ENCODE measurements at regions not wholly inside any gene's neighbourhood (a gene's known extent, or its start where the extent isn't known, plus 50 kb on each side); places are given as distances from the start of the nearest gene placed in this dataset.
A peak's percentile ranks its signal among the peaks of the same experiment; 100 is the strongest.
"Not testable (repeated sequence)": the region's sequence is repeated elsewhere in the genome, so short reads cannot be mapped to it uniquely, and the experiment has no call there.

DNA sequence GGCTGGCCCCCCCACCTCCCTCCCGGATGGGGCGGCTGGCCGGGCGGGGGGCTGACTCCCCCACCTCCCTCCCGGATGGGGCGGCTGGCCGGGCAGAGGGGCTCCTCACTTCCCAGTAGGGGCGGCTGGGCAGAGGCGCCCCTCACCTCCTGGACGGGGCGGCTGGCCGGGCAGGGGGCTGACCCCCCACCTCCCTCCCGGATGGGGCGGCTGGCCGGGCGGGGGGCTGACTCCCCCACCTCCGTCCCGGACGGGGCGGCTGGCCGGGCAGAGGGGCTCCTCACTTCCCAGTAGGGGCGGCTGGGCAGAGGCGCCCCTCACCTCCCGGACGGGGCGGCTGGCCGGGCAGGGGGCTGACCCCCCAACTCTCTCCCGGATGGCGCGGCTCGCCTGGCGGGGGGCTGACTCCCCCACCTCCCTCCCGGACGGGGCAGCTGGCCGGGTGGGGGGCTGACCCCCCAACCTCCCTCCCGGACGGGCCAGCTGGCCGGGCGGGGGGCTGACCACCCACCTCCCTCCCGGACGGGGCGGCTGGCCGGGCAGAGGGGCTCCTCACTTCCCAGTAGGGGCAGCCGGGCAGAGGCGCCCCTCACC, 194.1 kb upstream of the GRIA1 start:
- DNase-seq: not testable (repeated sequence)

DNA sequence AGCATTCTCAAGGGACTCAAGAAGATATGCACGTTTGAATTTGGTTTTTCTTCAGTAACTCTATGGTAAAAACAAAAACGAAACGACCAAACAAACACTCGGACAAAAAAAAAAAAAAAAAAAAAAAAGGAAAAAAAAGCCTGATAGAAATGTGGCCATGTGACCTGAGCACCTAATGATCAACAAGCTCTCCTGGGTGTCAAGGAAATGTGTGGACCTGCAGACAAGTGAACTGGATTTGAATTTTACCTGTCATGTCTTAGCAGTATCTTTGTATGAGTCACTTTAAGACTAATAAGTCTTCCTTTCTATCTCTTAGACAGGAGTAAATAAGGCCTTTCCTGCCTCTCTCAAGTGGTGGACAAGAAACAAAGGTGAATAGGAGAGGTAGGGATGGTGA, 190.6 kb upstream of the GRIA1 start:
- no peak for DNase-seq

DNA sequence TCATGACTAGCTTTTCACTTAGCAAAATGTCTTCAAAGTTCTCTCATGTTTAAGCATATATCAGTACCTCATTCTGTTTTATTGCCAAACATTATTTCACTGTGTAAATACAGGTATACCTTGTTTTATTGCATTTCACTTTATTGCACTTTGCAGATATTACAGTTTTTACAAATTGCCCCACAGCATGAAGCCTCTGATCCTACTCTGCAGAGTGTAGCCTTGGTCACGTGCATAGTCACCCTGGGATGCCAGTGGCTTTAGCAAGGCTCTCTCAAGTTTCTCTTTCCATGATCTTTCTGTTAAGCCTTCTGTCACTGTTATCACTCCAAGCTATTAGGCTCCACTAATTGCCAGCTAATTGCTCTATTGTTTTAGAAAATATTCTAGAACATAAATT, 182.2 kb upstream of the GRIA1 start:
- DNase-seq: no peak

DNA sequence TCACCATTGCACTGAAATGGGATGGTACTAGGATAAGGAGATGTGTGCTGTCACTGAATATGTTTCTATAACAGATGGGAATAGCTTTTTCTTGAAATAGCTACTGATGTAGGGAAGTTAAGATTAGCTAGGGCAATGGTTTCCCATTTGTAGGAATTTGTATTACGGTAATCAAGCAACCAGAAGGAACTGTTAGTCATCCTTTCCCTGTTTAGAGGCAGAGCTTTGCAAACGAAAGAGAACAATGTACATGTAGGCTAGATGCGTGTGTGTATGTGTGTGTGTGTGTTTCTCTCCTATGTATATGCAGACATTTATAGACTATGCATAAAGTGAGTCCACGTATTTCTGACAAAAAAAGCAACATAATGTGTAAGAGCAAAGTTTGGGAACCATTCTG, 171.9 kb upstream of the GRIA1 start:
- DNase-seq: no peak

DNA sequence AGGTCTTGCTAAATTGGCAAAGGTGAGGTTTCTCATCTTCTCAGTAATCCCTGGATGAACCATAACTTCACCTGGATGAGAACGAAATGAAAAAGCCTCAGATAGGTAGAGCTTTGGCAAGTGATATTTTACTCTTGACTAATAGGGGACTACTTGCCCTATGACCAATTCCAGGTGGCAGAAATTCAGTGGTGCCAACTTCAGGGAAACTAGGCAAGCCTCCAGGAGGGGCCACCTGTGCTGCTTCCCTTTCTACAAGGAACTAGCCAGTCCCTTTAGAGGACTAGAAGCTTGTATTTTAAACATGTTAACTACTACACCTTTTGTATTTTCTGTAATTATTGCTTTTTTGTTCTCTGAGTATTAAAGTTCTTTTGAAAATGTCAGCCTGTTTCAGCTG, 169.0 kb upstream of the GRIA1 start:
- DNase-seq: no peak

DNA sequence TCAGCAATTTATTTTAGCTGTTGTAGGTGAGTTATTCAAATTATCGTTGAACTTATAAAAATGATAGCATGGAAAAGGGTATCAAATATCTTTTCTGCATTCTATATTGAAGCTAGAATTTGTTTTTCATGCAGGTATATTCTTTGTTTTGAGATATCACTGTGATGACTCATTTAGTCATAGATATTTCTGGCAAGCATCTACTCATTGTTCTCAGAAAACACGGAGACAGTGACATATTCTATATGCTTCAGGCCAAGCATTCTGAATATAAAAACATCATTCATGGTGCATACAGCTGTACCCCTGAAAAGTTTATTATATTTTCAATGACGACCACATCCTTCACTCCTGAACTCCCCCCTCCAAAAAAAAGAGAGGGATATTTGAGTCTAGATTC, 150.3 kb upstream of the GRIA1 start:
- no peak for DNase-seq

DNA sequence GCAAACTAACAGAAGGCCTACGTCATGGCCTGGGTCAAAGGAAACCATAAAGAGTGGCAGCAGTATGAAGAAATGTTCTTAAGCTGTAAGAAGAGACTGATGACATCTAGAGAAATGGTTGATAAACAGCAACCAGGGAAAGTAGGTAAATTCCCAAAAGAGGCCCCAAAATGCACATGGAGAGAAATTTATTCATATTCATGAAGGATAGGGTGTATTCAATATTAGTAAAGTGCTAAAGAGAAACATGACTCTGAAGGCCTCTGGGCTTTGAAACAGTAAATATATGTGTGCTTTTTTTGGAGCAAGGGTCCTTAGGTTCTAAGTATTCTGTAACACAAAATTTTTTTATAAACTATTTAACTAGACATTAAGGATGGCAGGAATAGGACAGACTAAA, 149.7 kb upstream of the GRIA1 start:
- DNase-seq: no peak

DNA sequence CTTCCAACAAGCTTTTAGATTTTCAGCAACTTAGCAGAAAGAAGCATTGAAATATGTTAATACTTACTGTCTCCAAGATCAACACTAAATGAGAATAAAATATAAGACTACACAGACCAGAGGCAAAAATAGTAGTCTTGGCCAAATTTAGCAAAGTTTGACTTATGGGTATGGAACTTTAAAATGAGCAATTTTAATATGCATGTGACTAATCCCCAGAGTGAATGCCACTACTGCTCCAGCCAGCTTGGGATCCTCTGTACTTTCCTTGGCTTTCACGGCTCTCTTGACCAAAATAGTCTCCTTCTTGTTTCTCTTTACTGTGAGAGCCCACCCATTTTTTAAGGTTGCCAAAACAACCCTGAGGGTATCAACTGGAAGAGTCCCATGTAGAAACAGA, 148.0 kb upstream of the GRIA1 start:
- DNase-seq: no peak

DNA sequence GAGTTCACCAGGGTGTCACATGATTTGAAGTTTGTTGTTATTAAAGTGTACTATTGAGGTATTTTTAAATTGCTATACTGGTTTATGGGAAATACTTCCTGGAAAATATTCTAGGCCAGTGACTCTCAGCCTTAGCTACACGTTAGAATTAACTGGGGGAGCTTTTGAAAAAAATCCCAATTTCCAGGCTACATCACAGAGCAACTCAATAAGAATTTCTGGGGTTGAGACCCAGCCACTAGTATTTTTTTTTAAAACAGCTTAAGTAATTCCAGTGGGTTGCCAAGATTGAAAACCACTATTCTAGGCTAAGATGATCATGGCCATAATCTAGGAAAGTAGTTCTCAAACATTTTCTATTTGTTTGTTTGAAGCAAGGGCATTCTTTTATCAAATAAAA, 142.9 kb upstream of the GRIA1 start:
- no peak for DNase-seq

DNA sequence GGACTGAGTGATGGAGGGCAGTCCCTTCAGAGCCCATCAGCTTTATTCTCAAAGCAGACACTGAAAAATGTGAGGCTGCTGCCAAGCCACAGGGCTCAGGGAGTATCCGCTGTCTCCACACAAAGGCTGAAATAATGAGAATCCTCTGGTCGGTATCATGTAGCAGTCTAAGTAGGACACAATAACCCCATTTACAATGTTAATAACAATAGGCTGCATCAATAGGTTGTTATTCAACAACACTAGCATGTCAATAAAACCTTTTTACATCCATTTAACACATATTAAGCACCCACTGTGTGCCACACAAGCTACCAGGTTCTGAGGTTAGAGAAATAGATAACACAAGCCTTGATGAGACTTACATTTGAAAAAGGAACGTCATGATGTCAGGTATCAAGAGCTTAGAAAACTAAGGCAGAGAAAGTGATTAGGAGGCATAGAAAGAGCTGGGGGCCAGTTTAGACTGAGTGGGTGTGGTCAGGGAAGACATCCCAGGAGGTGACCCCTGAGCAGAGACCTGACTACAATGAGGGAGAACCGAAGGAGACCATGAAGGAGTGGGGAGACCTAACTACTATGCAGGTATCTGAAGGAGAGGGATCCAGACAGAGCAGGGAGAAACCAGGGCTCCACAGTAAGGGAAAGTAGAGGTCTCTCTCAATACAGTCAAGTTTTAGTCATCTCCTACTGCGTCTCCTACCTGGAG, 140.1 kb upstream of the GRIA1 start:
- DNase-seq: peak; percentile 10

DNA sequence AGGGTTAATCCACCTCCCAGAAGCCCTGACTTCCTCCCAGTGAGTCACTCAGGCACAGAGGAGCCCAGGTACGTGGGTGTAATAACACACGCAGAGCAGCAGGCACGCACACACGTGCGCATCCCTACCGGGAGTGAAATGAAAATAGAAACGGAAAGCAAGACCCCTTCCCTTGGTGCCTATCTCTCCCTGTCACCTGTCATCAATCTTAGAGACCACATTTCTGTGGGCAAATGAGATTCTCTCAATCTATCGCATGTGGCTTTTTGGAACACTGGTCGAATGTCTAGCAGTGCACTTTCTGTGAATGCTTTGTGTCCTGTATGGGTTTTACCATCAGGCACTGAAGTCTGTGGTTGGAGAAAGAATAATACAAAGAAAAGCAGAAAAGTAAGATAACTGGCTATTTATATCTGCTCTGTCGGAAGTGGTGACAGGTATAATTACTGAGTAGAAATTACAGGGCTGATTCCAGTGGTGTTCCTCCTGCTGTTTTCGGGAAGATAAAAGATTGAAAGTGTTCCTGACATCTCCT, 137.7 kb upstream of the GRIA1 start:
- no peak for DNase-seq

DNA sequence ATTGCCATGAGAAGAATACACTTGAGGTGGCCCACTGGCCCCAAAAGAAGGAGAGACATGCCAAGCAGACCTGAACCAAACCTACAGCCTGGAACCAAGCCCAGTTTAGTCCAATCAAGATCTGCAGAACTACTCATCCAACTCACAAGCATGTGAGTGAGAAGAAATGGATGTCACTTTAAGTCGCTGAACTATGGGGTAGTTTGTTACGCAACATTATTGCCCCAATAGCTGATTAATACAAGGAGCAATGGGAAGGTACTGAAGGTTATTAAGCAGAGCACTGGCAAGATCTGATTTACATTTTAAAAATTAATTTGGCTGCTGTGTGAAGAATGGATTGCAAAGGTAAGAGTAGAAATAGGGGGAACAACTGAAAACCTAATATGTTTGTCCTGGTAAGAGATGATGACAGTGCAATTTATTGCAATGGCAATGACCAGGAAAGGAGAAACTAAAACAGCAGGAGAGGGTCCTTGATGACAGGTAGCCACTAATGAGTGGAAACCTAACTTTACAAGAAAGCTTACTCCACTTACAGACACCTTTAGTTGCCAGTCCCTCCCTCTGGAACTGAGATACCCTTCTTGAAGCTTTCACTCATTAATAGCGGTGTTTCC, 132.9 kb upstream of the GRIA1 start:
- no peak for DNase-seq

DNA sequence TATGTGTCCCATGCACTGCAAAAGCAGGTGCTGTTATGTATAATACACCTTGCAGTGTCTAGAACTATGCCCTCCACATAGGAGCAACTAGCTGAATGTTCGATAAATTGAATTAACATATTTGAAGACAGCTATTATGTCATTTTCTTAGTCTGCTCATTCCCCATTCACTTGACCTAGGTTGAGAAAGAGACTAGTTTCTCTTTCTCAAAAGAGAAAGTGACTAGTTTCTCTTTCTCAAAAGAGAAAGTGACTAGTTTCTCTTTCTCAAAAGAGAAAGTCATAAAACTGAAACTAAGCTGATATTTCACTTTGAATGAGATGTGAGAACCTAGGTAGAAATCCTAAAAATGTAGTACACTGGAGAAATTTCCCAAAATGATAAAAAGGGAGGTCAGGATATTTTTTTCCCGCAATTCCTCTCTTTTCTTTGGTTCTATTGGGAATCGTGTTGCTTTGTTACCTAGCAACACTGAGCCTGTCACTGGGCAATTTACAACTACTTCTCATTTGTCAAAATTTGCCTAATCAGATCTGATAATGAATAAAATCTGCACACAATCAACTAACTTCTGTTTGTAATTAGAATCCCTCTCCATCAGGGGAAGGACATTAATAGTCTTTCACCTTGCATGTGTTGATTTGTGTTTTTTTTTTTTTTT, 132.0 kb upstream of the GRIA1 start:
- DNase-seq: no peak

DNA sequence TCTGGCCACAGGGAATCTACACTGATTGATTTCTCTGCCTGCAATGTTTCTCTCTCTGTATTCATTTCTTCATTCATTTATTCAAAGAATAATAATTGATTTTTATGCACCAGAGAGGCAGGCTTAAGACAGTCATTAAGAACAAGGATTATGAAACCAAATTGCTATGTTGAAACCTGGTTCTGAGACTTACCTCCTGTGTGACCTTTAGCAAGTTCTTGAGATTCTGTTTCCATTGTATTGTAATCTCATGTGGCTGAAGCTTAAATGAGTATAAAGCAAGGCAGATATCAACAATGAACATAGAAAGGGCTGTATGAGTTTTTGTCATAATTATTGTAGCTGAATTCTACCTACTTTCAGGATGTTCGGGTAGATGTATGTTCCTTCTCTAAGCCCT, 129.6 kb upstream of the GRIA1 start:
- no peak for DNase-seq

DNA sequence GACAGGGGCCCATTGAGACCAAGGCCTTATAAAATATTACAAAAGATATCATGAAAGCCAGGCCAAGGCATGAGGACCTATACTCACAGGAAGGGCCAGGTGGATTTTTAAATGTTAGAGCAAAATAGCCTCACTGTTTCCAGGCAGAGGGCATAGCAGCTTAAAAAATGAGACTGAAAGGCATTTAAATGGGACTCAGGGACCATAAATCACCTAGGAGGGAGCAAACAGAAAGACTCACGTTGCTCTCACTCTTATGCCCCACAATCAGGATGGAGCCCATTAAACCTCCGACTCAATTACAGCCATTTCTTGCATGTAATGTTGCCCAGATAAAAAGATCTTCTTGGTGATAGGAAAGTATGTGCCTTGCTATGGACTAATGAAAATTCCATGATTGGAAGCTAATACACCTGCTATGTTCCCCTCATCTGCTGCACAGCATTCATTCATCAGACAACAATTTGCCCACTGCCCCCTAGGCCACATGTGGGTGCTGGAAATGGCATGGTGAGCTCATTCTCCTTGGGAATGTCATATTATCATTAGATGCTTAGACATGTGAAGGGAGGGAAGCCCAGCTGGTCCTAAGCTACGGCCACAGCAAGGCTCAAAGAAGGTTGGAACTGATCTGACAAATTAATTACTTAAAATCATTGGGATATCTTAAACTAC, 128.6 kb upstream of the GRIA1 start:
- DNase-seq: no peak

DNA sequence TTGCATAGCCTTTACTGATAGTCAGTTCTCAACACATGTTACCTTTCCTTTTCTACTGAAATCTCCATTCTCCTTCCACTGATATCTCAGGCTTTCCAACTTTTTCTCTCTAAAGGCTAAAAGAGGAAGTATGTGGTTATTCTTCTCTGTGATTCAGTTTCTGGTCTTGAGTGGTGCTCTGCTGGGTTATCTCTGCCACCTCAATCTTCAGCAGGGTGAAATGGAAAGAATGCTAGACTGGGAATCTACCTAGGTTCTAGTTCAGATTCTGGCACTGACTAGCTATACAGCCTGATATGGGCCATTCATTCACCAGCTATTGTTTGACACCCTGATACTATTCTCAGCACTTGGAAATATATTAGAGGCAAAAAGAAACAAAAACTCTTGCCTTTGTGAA, 124.9 kb upstream of the GRIA1 start:
- DNase-seq: no peak

DNA sequence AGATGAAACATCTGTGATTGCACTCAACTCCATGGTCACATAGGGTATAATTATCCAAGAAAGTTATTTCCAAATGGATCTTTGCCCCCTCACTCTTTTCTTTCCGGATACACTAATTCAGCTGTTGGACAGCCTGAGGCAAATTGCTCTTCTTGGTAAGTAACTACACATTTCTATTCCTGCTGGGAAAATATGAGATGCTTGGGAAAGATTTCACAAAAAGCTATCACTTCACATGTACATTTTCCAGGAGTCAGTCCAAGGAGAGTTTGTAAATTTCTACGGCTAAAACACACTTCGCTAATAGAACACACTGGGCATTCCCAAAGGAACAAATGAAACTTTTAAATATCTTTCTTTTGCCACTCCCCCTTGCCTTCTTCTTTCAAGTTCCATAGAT, 123.0 kb upstream of the GRIA1 start:
- no peak for DNase-seq

DNA sequence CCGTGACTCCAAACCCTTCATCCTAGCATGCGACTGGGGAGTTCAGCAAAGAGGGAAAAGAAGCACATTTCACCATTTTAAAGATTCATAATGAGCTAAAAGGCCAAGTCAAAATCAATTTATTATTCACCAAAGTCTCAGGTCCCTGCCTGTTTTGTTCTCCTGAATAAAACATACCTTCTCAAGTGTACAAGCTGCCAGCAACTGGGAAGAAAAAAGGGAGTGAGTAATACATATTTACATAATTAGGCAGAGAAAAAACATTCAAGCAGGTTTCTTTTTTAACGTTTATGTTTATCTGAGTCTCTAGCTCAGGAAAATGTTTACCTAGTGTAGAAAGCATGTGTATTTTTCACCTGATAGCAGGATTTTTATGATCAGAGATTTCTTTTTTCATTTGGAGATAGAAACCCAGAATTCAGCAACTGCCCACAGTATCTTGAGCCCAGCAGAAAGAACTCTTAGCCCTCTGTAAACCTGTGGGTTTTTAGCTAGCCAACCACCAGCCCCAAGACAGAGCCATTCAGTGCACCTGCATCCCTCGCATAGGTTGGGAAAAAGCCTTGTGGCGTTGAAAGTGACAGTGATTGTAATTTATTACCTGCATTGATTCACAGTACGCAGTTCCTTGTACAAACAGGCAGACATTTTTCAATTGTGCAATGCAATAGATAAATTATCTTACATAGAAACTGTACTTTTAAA, 117.9 kb upstream of the GRIA1 start:
- DNase-seq: no peak

DNA sequence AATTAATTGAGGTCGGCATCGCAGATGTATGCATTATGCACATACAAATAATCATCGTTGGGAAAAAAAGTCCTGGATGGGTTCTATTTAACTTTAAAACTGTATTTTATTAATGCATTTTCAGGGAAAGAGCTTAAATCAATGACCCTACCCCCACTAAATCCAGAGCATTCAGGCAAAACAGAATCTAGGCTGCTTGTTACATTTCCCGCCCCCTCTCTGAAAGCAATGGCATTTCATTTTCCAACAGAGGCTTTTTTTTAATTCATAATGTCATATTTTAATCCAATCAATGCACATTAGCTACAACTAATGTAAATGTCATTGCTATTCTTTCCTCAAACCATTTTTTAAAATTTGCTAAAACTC, 117.4 kb upstream of the GRIA1 start:
- DNase-seq: no peak

DNA sequence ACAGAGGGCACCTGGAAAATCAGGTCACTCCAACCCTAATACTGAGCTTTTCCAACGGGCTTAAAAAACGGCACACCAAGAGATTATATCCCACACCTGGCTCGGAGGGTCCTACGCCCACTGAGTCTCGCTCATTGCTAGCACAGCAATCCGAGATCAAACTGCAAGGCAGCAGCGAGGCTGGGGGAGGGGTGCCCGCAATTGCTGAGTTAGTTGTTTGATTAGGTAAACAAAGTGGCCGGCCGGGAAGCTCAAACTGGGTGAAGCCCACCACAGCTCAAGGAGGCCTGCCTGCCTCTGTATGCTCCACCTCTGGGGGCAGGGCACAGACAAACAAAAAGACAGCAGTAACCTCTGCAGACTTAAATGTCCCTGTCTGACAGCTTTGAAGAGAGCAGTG, 108.8 kb upstream of the GRIA1 start:
- not testable (repeated sequence) for DNase-seq

DNA sequence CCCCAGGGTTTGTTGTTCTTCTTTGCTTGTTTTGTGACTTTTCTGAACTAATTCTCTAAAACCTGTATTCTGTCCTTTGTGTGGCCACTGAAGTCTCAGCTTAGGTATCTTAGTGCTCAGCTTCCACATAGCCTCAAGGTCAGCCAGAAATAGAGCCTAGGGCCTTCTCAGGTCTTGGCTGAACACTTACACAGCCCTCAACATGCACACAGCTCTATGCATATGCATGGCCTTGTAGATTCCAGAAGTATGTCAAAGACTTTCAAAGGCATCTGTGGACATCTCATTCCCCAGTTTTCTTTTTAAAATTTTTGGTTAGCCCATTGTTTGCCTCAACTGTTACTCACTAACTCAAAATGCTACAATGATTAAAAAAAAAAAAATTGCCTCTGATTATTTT, 99.9 kb upstream of the GRIA1 start:
- DNase-seq: no peak

DNA sequence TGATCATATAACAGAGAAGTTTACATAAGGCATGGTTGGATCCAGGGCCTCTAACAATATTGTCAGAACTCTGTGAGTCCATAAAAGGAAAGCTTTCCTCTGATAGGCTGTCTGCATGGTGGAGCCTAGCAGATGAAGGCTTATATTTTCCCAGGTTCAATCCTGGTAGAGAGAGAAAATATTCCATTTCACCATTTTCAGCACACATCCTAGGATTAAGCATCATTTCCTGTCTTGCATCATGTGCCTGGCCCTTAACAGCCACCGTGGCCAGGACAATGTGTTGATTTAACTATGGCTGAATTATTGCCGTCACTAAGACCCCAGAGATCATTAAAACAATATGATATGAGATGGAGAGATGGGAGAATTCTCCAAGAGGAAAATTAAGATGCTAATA, 90.9 kb upstream of the GRIA1 start:
- DNase-seq: no peak

DNA sequence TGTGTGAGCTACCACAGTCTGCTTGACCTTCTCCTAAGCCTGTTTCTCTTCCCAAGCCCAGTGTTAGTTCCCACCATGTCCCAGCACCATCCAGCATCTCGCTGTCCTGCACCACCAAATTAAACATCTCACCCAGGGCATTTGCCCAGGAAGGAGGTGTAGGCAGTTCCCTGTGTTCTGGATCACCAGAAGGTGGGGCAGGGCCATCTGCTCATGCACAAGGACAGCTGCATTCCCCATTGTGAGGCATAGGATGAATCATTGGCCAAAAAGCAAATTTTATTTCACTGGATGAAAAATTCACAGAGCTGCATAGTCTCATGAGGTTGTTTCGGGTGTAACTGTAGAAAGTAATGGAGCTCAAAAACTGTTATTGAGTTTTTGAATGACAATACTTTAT, 89.5 kb upstream of the GRIA1 start:
- no peak for DNase-seq

Measured in NCI-H2029 (cell line).